Esophagus squamous epithelium (tissue), 4 donors: ENCODE measurements at regions not wholly inside any gene's neighbourhood (a gene's known extent, or its start where the extent isn't known, plus 50 kb on each side); places are given as distances from the start of the nearest gene placed in this dataset.

ENCODE experiments used
- CTCF ChIP-seq, 6 experiments: fragments of 450-650 bp in 4 of 6; fragments of 200-600 bp in 2 of 6; sonication (generic) in 2 of 6; IDR thresholded peaks; one replicate each; pipeline ENCODE4 v1.5.1; 2016 to 2019; ENCODE audit warnings: antibody characterized with exemption in 6 of 6, mild to moderate bottlenecking in 4 of 6, moderate library complexity in 4 of 6
- POLR2A ChIP-seq, 4 donors: fragments of 450-650 bp; IDR thresholded peaks; one replicate each; pipeline ENCODE4 v1.6.1; 2017; ENCODE audit warnings: antibody characterized with exemption in 4 of 4, mild to moderate bottlenecking in 4 of 4, moderate library complexity in 3 of 4

DNA sequence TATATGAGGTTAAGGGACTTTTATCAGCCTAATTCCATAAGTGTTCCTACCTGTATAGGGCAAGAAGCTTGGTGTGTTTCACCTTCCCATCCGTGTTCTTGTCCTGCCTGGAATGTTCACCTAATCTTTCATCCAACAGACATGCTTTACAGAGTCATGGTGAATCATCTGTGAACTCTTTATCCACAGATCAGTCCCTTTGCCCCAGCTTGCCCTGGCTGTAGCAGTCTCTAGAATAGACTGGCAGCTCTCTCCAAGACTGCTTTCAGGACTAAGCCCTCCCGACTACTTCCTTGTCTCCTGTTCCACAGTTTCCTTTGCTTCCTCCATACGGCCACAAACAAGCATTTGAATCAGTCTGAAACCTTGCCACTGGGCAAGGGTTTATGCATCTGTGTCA lies 177.9 kb upstream of the IL15 start:
- TF ChIP-seq CTCF (IDR thresholded peaks at IDR 0.05) (no peak), POLR2A (IDR thresholded peaks at IDR 0.05) (no peak)
